Middle frontal gyrus (tissue), 1 donor: ENCODE measurements at regions not wholly inside any gene's neighbourhood (a gene's known extent, or its start where the extent isn't known, plus 50 kb on each side); places are given as distances from the start of the nearest gene placed in this dataset.

ENCODE experiments used
- DNase-seq: peaks from one replicate; pipeline ENCODE4 v3.0.0-alpha.2; 2015; ENCODE audit warnings: low spot score; ENCODE audit errors: extremely low spot score

DNA sequence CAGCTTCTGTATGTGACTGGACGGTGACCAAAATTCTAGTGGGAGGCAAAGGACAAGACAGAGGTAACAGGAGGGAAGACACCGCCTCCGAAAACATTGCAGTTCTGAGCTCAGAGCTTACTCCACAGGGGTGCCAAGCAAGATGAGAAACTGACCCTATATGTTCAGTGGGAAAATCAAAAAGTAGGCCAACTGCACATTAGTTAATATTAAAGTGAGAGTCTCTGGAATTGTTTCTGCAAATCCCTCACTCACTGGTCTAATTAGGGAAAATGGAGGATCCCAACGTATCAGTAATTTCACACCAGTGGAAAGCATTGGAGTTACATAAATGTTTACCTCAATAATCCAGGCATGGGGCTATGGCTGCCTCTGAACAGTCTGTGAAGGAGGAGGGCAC is 313.3 kb upstream of the KCNH8 start:
- no peak for DNase-seq

DNA sequence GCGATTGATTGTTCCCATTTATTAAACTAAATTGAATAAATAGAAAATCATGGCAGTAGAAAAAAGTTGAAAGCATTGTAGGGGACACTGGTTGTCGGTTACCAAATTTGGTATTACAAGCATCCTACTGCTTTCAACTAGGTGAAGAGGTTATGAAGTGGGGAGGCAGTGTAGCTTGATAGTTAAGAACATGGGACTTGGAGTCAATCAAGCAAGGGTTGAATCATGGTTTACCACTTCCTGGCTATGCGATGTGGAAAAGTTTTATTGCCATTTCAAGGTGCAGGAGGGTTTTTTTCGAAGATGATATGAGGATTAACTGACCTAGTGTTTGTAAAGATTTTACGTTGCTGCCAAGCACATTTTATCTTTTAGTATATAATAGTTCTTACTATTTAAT is 318.2 kb upstream of the KCNH8 start:
- no peak for DNase-seq

DNA sequence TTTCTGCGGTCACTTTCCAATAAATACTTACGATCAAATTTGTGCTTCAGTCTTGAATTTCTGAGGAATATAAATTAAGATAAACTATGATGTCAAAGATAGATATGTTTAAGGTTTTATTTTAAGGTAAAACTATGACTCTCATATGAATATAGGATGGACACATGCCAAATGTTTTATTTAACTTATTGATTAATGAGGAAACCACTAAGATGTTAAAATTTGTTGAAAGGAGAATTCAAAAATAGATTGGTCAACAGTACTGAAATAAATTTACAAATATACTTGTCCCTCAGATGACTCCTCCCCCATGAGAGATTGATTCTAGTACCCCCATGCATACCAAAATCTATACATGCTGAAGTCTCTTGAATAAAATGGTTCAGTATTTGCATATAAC is 319.7 kb upstream of the KCNH8 start:
- DNase-seq, result no peak

DNA sequence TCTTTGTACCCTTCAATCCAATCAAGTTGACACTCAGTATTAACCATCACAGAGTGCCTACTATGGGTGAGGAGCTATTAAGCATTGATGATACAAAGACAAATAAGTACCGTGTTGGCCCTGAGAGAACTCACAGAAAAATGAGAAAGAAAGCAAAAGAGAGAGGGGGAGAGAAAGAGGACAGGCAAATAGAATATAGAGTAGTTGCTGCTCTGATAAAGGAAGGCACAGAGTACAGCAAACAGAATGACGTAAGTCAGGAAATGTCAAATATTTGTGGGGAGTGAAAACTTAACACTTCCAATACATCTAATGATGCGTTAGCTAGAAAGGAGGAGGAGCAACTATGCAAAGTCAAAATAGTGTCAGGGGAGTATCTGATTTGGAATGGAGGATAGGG is 320.6 kb upstream of the KCNH8 start:
- DNase-seq, result no peak

DNA sequence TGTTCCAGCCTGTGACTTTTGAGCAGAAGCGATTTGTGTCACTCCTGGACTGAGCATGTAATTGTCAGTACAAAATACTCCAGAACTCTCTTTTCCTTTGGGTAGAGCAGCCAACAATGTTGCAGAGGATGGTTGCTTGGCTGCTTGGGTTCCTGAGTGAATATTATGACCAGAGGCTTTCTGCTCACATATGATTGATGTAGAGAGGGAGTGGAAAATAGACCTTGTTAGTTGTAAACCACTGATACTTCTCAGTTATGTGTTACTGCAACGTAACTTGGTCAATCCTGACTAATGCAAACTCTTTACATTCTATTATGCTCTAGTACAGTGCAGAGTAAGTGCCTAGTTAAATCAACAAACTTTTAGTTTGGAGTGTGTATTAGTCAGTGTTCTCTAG is 322.6 kb upstream of the KCNH8 start:
- no peak for DNase-seq

DNA sequence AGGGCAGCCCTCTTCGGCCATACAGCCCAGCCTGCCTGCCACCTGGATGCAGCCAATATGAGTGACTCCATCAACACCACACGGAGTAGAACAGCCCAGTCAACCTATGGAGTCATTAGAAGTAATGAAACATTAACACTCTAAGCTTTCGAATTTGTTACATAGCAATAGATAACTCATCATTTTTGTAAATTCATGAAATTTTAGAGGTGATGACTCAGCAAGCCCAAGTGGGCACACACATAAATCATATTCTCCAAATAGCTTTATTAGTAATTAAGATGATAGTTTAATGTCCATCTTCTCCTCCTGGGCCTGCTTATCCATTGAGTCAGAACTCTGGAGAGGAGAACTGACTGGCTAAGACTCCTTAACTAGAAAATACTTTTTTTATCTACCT is 335.0 kb upstream of the KCNH8 start:
- DNase-seq, result no peak

GRCh38 chr3:18812316-18812715 is 336.0 kb upstream of the KCNH8 start:
- no peak for DNase-seq

GRCh38 chr3:18810306-18810661 is 338.0 kb upstream of the KCNH8 start:
- no peak for DNase-seq

DNA sequence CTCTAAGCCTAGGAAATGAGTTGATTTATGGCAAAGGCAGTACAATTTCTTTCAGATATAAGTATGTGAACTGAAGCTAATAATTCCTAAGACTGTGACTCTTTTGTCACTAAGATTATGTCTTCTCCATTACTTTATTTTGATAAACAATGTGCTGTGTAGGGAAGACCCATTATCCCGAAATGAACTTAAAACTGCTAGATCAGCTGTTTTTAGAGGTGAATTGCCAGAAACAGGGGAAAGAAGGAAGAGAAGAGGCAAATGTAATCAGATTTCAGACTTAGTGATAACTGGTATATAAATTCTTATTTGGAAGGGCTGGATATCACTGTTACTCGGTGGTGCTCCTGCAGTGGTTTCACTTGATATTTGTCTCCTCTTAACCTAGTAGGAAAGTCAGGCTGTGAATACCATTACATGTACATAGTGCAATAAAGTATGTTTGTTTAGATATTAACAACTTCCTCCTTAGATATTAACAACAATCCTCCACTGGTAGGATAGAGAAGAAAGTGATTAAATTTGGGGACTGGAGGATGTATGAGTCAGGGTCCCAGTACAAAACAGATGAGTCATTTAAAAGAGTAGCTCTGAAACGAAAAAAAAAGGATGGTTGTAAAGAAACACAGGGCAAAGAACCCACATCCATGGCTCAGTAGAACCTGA is 338.5 kb upstream of the KCNH8 start:
- DNase-seq, result no peak

DNA sequence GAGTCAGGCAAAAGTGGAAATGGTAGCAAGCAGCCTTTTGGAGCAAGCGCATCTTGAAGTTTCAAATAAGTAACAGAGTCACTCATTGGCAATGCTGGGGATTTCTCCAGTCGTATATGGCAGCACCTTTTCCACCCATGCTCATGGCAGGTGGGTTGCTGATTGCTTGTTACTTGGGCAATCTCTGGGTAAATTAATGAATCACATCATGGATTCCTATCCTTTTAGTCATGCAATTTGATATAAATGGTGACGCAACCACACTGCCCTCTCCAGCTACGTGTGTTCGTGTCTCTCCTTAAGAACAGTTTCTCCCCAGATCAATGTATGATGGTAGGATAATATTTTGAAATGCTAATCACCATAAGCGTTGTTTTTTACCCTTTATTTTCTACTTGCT is 339.9 kb upstream of the KCNH8 start:
- DNase-seq, result no peak

DNA sequence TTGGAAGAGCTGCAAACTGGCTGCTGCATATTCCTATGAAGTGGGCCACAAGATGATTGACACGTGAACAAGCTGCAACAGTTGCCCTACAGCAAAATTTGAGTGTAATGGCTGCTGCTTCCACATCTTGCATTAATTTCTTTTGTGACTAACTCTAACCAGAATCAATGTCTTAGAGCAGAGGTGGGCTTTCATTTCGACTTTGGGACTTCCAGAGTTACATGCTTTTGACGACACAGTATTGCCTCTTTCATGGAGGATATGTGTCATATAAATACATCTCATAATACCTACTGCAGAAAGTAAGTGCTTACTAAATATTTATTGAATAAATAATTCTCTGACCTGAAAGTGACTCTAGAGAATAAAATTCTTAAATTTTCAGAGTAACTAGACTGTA is 340.7 kb upstream of the KCNH8 start:
- DNase-seq, result no peak

GRCh38 chr3:18806633-18807032 is 341.7 kb upstream of the KCNH8 start:
- no peak for DNase-seq

DNA sequence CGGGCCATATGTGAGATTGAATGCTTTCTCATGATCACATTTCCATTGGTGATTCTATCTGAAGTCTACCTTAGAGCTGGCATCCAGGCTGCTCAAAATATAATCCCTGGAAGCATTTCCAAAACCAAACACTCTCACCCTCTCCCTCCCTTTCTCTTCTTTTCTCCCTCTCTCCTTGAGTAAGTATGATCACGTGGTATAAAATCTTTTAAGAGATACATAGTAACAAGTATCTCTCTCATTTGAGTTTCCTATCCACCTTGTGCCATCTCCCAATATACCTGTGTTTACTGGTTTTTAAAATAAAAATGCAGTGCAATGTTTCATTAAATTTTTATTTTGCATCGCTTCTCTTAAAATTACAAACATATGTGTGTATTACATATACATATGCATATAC is 350.9 kb upstream of the KCNH8 start:
- no peak for DNase-seq

GRCh38 chr3:18795078-18795477 is 353.2 kb upstream of the KCNH8 start:
- DNase-seq, result no peak

DNA sequence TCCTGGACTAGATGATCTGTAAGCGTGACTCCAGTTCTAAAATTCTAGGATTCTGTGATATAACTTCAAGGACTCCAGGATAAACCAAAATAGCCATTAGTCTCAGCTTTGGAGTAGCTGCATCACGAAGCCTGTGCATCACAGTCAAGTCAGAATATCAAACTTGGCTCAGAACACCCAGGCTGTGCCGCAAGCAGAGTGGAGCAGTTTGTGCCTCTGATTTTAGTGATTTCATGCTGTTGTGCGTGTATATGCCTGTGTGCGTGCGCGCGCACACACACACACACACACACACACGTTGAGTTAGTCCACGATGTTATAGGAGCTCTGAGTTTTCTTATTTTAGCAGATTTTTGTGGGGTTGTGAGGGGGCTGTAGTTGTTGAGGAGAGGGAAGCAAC is 356.6 kb upstream of the KCNH8 start:
- DNase-seq, result peak; percentile 10

DNA sequence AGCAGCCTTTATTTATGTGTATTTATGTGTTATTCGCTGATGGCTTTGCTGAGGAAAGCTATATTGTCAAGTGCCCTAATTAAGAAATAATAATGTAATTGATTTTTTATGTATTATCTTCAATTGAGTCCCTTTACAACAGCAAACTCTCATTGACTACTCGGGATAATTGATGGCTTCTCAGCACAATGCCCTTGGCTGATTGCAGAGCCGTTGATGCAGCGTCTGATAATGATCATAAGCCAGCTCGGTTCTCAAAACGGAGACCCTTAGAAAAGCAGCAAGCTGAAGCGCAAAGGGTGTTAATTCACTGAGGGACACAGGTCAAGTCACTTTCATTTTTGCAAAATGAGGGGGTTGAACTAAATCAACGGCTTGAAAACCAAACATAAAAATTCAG is 357.1 kb upstream of the KCNH8 start:
- DNase-seq, result no peak

DNA sequence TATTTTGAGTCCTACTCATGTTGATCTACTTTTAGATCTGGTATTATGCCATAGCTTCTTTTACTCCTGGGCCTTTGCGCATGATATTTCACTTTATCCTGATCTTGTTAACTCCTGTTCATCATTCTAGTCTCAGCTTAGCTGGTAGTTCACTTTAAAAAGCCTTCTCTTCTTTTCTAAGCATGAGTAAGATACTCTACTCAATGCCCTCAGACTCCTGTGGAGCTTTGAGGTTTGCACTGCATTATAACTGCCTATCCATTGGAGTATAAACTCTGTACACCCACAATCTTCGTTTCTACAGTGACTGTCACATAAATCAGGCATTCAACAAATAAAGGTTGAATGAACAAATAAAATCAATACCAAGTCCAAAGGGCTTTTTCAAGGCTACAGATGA is 357.9 kb upstream of the KCNH8 start:
- no peak for DNase-seq

GRCh38 chr3:18789734-18790133 is 358.6 kb upstream of the KCNH8 start:
- DNase-seq, result no peak

DNA sequence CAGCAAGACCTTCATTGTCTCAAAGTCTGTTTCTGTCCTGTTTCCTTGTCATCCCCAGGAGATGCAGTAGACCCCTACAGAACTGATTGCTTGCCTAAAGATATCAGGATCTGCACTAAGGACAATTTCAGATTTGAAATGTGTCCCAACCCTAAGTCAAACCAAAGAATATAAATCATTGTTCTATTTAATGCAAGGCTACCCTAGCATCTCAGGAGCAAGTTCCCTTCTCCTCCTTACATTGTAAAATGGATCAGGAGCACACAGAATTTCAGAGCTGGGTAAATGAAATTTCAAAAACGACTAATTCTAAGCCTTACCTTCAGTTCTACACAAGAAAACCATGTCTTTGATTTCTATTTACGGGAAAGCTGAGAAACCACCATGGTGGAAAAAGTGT is 360.9 kb upstream of the KCNH8 start:
- no peak for DNase-seq

- DNase-seq, result no peak
Measured at GRCh38 chr3:18786650-18787323, 361.5 kb upstream of the KCNH8 start.

DNA sequence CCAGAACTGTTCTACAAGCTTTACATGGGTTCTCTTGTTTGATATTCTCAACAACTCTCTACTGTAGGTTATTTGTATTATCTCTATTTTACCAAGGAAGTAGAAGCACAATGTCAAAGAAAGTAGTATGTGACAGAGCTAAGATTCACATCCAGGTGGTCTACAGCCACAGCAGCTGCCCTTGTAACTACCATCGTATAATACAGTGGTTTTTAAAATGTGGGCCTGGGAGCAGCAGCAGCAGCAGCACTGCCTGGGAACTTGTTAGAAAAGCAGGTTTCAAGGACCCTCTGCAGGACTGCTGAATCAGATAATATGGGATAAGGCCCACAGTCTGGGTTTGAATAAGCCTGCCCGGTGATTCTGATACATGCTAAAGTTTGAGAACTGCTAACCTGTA is 357.1 kb upstream of the SATB1 start:
- DNase-seq, result no peak

DNA sequence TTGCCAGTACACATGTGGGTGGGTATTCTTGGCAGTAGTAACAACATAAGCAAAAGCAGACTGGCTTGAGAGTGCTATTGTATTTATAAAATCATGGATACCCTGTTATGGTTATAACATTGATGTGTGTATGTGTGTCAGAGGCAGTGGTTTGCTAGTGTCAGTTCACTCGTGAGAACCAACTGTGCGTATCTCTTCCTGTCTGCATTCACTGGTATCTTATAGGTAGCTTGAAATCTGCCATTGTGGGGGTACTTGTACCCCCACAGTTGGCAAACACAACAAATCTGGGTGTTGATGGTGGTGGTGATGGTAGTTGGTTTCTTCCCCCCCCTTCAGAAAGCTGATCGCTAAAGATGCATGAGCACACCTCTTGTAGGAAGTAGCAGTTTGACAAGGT is 355.8 kb upstream of the SATB1 start:
- DNase-seq, result no peak

GRCh38 chr3:18779704-18780103 is 354.6 kb upstream of the SATB1 start:
- DNase-seq, result no peak

DNA sequence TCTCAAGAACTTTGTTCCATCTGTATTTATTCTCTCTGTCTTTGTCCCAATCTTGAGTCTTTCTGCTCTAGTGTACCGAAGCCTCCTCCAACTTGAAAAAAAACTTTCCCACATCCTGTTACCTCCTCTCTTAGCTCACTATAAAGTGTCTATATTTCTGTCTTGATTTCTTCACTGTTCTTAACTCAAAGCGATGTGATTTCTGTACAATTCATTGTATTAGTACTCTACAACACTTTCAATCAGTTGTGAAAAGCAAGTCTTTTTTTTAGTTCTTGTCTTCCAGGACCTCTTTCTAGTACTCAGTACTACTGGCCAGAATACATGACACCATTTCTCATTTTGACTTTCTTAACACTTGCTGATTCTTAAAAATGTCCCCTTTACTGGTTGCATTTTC is 353.5 kb upstream of the SATB1 start:
- no peak for DNase-seq
